Activated CD4-positive, alpha-beta T cell treated with anti-CD3 and anti-CD28 coated beads, Interleukin-2, amount 50 U/mL, for 16 hours (primary cell): ENCODE measurements at regions not wholly inside any gene's neighbourhood (a gene's known extent, or its start where the extent isn't known, plus 50 kb on each side); places are given as distances from the start of the nearest gene placed in this dataset.
A peak's percentile ranks its signal among the peaks of the same experiment; 100 is the strongest.
"Not testable (repeated sequence)": the region's sequence is repeated elsewhere in the genome, so short reads cannot be mapped to it uniquely, and the experiment has no call there.

Source experiments
- DNase-seq: peaks from one replicate; pipeline ENCODE4 v3.0.0-alpha.2; 2020

GRCh38 chr17:51439395-51440229 is 179.3 kb downstream of the UTP18 start:
- DNase-seq = peak; percentile 20

- no peak for DNase-seq
Measured at GRCh38 chr17:51441431-51441830, 181.1 kb downstream of the UTP18 start.

- DNase-seq = no peak
Measured at GRCh38 chr17:51442088-51442865, 181.9 kb downstream of the UTP18 start.

GRCh38 chr17:51443646-51444045 is 183.3 kb downstream of the UTP18 start:
- DNase-seq = no peak

- no peak for DNase-seq
Measured at GRCh38 chr17:51445946-51446345, 185.6 kb downstream of the UTP18 start.

GRCh38 chr17:51454456-51454978 is 194.2 kb downstream of the UTP18 start:
- DNase-seq = no peak

GRCh38 chr17:51455211-51455610 is 194.9 kb downstream of the UTP18 start:
- DNase-seq = no peak

GRCh38 chr17:51455931-51456330 is 195.6 kb downstream of the UTP18 start:
- no peak for DNase-seq

GRCh38 chr17:51456942-51457341 is 196.6 kb downstream of the UTP18 start:
- peak; percentile 34 for DNase-seq

GRCh38 chr17:51461578-51462004 is 201.2 kb downstream of the UTP18 start:
- peak; percentile 66 for DNase-seq

GRCh38 chr17:51463353-51463752 is 203.0 kb downstream of the UTP18 start:
- DNase-seq = no peak

GRCh38 chr17:51467336-51467735 is 207.0 kb downstream of the UTP18 start:
- no peak for DNase-seq

- no peak for DNase-seq
Measured at GRCh38 chr17:51472670-51473205, 212.4 kb downstream of the UTP18 start.

- DNase-seq = no peak
Measured at GRCh38 chr17:51474764-51475163, 214.4 kb downstream of the UTP18 start.

GRCh38 chr17:51475730-51476129 is 215.4 kb downstream of the UTP18 start:
- no peak for DNase-seq

GRCh38 chr17:51479303-51479702 is 219.0 kb downstream of the UTP18 start:
- no peak for DNase-seq

GRCh38 chr17:51481370-51481769 is 221.0 kb downstream of the UTP18 start:
- DNase-seq = no peak

- DNase-seq = not testable (repeated sequence)
Measured at GRCh38 chr17:51482248-51482647, 221.9 kb downstream of the UTP18 start.

GRCh38 chr17:51486091-51486490 is 225.7 kb downstream of the UTP18 start:
- DNase-seq = no peak

GRCh38 chr17:51486885-51487520 is 226.7 kb downstream of the UTP18 start:
- DNase-seq = no peak

GRCh38 chr17:51487947-51488346 is 227.6 kb downstream of the UTP18 start:
- DNase-seq = peak; percentile 7

GRCh38 chr17:51491416-51491815 is 231.1 kb downstream of the UTP18 start:
- DNase-seq = no peak

GRCh38 chr17:51493206-51493605 is 232.9 kb downstream of the UTP18 start:
- DNase-seq = no peak
